ENCODE measurements at regions not wholly inside any gene's neighbourhood (a gene's known extent, or its start where the extent isn't known, plus 50 kb on each side); places are given as distances from the start of the nearest gene placed in this dataset.

DNA sequence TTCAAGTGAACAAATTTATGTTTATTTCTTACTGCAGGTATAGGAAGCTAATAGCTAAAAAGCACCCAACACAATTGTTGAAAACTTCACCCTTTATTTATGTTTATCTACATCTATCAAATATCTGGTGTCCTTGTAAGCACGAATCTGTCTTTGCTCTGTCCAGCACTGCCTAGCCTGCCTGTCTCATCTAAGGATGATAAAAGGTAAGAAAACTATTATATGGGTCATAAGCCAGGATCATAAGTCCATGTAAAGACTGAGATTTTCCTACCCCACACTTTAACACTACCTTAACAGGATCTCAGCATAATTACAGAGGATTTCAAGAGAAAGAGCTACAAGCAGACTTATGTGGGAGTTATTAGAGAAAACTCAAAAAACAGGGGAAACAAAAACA, 365.6 kb upstream of the TMEFF2 start:
- Histone ChIP-seq H3K4me2 (no peak overlapping the region), H3K9me3 (ENCODE audit: insufficient read depth, low read depth) (no peaks in the 10 kb centered on the region), H3K4me1 (replicated peaks; ENCODE audit: insufficient read depth) (no peaks in the 10 kb centered on the region), H3K36me3 (ENCODE audit: low read depth) (no peaks in the 10 kb centered on the region), H3K9me2 (ENCODE audit: insufficient read depth) (no peaks in the 10 kb centered on the region), H3K27ac (no peak overlapping the region), H3K27me3 (ENCODE audit: insufficient read depth, low read depth) (no peaks in the 10 kb centered on the region), H3F3A (ENCODE audit: insufficient read depth, low read depth) (no peaks in the 10 kb centered on the region), H3K79me2 (ENCODE audit: low read depth) (no peaks in the 10 kb centered on the region), H2AFZ (no peak overlapping the region), H3K4me3 (no peak overlapping the region), H4K20me1 (ENCODE audit: insufficient read depth) (no peaks in the 10 kb centered on the region)
- ChIA-PET CTCF (no interaction called here), POLR2A (ENCODE audit: unreplicated experiment) (no interaction called here)
- TF ChIP-seq EZH2 (IDR thresholded peaks at IDR 0.05; ENCODE audit: low read depth): no peak
- DNase-seq: no peak
- intact Hi-C loops (cut with micrococcal nuclease; ENCODE audit: unreplicated experiment): no loop called here
- no TSS peak for BruUV-seq (replicated peaks)

- BruUV-seq (replicated peaks): no TSS peak
Observed at GRCh38 chr2:192559587-192559986, 364.9 kb upstream of the TMEFF2 start.

GRCh38 chr2:192558637-192559036, 363.9 kb upstream of the TMEFF2 start:
- H3K9me2 ChIP-seq (ENCODE audit: insufficient read depth): no peaks in the 10 kb centered on the region
- H3K27ac ChIP-seq: no peak overlapping the region
- H2AFZ ChIP-seq: no peak overlapping the region
- H3K9me3 ChIP-seq (ENCODE audit: insufficient read depth, low read depth): no peaks in the 10 kb centered on the region
- H3K36me3 ChIP-seq (ENCODE audit: low read depth): no peaks in the 10 kb centered on the region
- no peaks in the 10 kb centered on the region for H4K20me1 ChIP-seq (ENCODE audit: insufficient read depth)
- H3K4me3 ChIP-seq: no peak overlapping the region
- no peaks in the 10 kb centered on the region for H3F3A ChIP-seq (ENCODE audit: insufficient read depth, low read depth)
- ChIA-PET CTCF (no interaction called here), POLR2A (ENCODE audit: unreplicated experiment) (no interaction called here)
- TF ChIP-seq, protein P1, sequence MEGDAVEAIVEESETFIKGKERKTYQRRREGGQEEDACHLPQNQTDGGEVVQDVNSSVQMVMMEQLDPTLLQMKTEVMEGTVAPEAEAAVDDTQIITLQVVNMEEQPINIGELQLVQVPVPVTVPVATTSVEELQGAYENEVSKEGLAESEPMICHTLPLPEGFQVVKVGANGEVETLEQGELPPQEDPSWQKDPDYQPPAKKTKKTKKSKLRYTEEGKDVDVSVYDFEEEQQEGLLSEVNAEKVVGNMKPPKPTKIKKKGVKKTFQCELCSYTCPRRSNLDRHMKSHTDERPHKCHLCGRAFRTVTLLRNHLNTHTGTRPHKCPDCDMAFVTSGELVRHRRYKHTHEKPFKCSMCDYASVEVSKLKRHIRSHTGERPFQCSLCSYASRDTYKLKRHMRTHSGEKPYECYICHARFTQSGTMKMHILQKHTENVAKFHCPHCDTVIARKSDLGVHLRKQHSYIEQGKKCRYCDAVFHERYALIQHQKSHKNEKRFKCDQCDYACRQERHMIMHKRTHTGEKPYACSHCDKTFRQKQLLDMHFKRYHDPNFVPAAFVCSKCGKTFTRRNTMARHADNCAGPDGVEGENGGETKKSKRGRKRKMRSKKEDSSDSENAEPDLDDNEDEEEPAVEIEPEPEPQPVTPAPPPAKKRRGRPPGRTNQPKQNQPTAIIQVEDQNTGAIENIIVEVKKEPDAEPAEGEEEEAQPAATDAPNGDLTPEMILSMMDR (conservative IDR thresholded peaks at IDR 0.05): no peak
- TF ChIP-seq EZH2 (IDR thresholded peaks at IDR 0.05; ENCODE audit: low read depth): no peak
- BruUV-seq (replicated peaks): no TSS peak
- no peaks in the 10 kb centered on the region for H3K79me2 ChIP-seq (ENCODE audit: low read depth)
- H3K4me2 ChIP-seq: no peak overlapping the region
- H3K27me3 ChIP-seq (ENCODE audit: insufficient read depth, low read depth): no peaks in the 10 kb centered on the region
- H3K4me1 ChIP-seq (replicated peaks; ENCODE audit: insufficient read depth): no peaks in the 10 kb centered on the region
- no peak for DNase-seq
- intact Hi-C loops (cut with micrococcal nuclease; ENCODE audit: unreplicated experiment): no loop called here

More at GRCh38 chr2:192559587-192559986, 364.9 kb upstream of the TMEFF2 start:
- H3K27ac ChIP-seq: no peak overlapping the region
- no peaks in the 10 kb centered on the region for H3K4me1 ChIP-seq (replicated peaks; ENCODE audit: insufficient read depth)
- no peak overlapping the region for H3K4me3 ChIP-seq
- H3K27me3 ChIP-seq (ENCODE audit: insufficient read depth, low read depth): no peaks in the 10 kb centered on the region
- CTCF ChIA-PET: no interaction called here
- no peak for DNase-seq
- no peaks in the 10 kb centered on the region for H4K20me1 ChIP-seq (ENCODE audit: insufficient read depth)
- intact Hi-C loops (cut with micrococcal nuclease; ENCODE audit: unreplicated experiment): no loop called here
- H3K9me2 ChIP-seq (ENCODE audit: insufficient read depth): no peaks in the 10 kb centered on the region
- POLR2A ChIA-PET (ENCODE audit: unreplicated experiment): no interaction called here
- no peak overlapping the region for H2AFZ ChIP-seq
- TF ChIP-seq, protein P1 (conservative IDR thresholded peaks at IDR 0.05): no peak
- no peak for TF ChIP-seq EZH2 (IDR thresholded peaks at IDR 0.05; ENCODE audit: low read depth)
- no peak overlapping the region for H3K4me2 ChIP-seq
- no peaks in the 10 kb centered on the region for H3K79me2 ChIP-seq (ENCODE audit: low read depth)
- H3K36me3 ChIP-seq (ENCODE audit: low read depth): no peaks in the 10 kb centered on the region
- H3K9me3 ChIP-seq (ENCODE audit: insufficient read depth, low read depth): no peaks in the 10 kb centered on the region
- H3F3A ChIP-seq (ENCODE audit: insufficient read depth, low read depth): no peaks in the 10 kb centered on the region

DNA sequence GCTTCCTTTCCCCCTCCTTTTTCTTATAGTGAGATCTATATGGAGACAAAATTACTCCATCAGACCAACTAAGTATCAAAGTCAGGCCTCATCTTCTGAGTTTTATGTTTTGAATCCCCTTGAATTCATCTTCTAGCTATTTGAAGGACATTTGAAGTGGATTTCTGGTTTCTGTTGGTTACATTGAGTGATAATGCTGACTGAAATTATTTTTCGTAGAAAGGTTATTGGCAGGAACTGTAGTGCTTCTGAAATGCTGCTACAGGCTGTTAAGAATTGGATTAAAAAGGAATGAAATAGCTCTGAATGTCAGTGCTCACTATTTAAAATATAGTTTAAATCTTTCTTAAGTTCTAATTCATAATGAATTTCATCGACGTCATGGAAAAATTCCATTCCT, 361.0 kb upstream of the TMEFF2 start:
- H2AFZ ChIP-seq: no peak overlapping the region

More for the DNA sequence above, 361.0 kb upstream of the TMEFF2 start:
- Histone ChIP-seq H3K9me2 (ENCODE audit: insufficient read depth) (no peaks in the 10 kb centered on the region), H3K27ac (no peak overlapping the region), H3K36me3 (ENCODE audit: low read depth) (no peaks in the 10 kb centered on the region), H3K27me3 (ENCODE audit: insufficient read depth, low read depth) (no peaks in the 10 kb centered on the region), H3K9me3 (ENCODE audit: insufficient read depth, low read depth) (no peaks in the 10 kb centered on the region), H3K4me3 (no peak overlapping the region), H3K79me2 (ENCODE audit: low read depth) (no peaks in the 10 kb centered on the region), H3K4me2 (no peak overlapping the region), H3F3A (ENCODE audit: insufficient read depth, low read depth) (no peaks in the 10 kb centered on the region), H4K20me1 (ENCODE audit: insufficient read depth) (no peaks in the 10 kb centered on the region), H3K4me1 (replicated peaks; ENCODE audit: insufficient read depth) (no peaks in the 10 kb centered on the region)
- TF ChIP-seq, protein P1 (conservative IDR thresholded peaks at IDR 0.05): no peak
- no peak for TF ChIP-seq EZH2 (IDR thresholded peaks at IDR 0.05; ENCODE audit: low read depth)
- DNase-seq: no peak
- POLR2A ChIA-PET (ENCODE audit: unreplicated experiment): no interaction called here
- CTCF ChIA-PET: no interaction called here
- no TSS peak for BruUV-seq (replicated peaks)
- intact Hi-C loops (cut with micrococcal nuclease; ENCODE audit: unreplicated experiment): no loop called here

Data from PC-9 (cell line).